DMS153 (cell line): ENCODE measurements at regions not wholly inside any gene's neighbourhood (a gene's known extent, or its start where the extent isn't known, plus 50 kb on each side); places are given as distances from the start of the nearest gene placed in this dataset.

Source experiments
- DNase-seq: peaks from one replicate; lab custom pipeline; 2025; lab: John Stamatoyannopoulos, UW

GRCh38 chr6:14274546-14275492 lies 157.2 kb downstream of the CD83 start:
- DNase-seq = no peak

GRCh38 chr6:14275493-14275851 lies 157.9 kb downstream of the CD83 start:
- DNase-seq = no peak

GRCh38 chr6:14276071-14276470 lies 158.5 kb downstream of the CD83 start:
- DNase-seq = no peak

- no peak for DNase-seq
Measured at GRCh38 chr6:14276667-14277404, 159.3 kb downstream of the CD83 start.

- no peak for DNase-seq
Measured at GRCh38 chr6:14277405-14277930, 159.9 kb downstream of the CD83 start.

GRCh38 chr6:14278006-14278405 lies 160.4 kb downstream of the CD83 start:
- DNase-seq = no peak

- no peak for DNase-seq
Measured at GRCh38 chr6:14278446-14278845, 160.9 kb downstream of the CD83 start.

GRCh38 chr6:14280006-14280510 lies 162.5 kb downstream of the CD83 start:
- DNase-seq = no peak

- no peak for DNase-seq
Measured at GRCh38 chr6:14280766-14281293, 163.3 kb downstream of the CD83 start.

- DNase-seq = no peak
Measured at GRCh38 chr6:14281811-14282660, 164.5 kb downstream of the CD83 start.

- no peak for DNase-seq
Measured at GRCh38 chr6:14282854-14283505, 165.4 kb downstream of the CD83 start.

GRCh38 chr6:14283600-14284235 lies 166.1 kb downstream of the CD83 start:
- DNase-seq = no peak

- DNase-seq = no peak
Measured at GRCh38 chr6:14284969-14285590, 167.5 kb downstream of the CD83 start.

- no peak for DNase-seq
Measured at GRCh38 chr6:14286144-14286543, 168.6 kb downstream of the CD83 start.

GRCh38 chr6:14286634-14287428 lies 169.3 kb downstream of the CD83 start:
- no peak for DNase-seq

- no peak for DNase-seq
Measured at GRCh38 chr6:14287707-14288106, 170.1 kb downstream of the CD83 start.

GRCh38 chr6:14288910-14289309 lies 171.3 kb downstream of the CD83 start:
- no peak for DNase-seq

GRCh38 chr6:14290041-14290771 lies 172.6 kb downstream of the CD83 start:
- DNase-seq = no peak
